ENCODE measurements at regions not wholly inside any gene's neighbourhood (a gene's known extent, or its start where the extent isn't known, plus 50 kb on each side); places are given as distances from the start of the nearest gene placed in this dataset.
A peak's percentile ranks its signal among the peaks of the same experiment; 100 is the strongest.

GRCh38 chr1:73803380-73803779 is 394.6 kb downstream of the LRRIQ3 start:
- no peak for DNase-seq (ENCODE audit: low read depth, low spot score)
- Histone ChIP-seq H3K27ac (no peak overlapping the region), H3K4me3 (no peak overlapping the region), H3K9ac (ENCODE audit: insufficient read length) (no peak overlapping the region), H3K36me3 (ENCODE audit: insufficient read depth, low read length) (no peaks in the 10 kb centered on the region), H3K9me3 (ENCODE audit: low read depth, low read length) (no peaks in the 10 kb centered on the region)
- no peak for TF ChIP-seq EZH2 (IDR thresholded peaks at IDR 0.05)
- TF ChIP-seq FOXP2 (optimal IDR thresholded peaks at IDR 0.05; ENCODE audit: control extremely low read depth, extremely low read length, insufficient read depth): no peak
- no peak for TF ChIP-seq POLR2AphosphoS5 (IDR thresholded peaks at IDR 0.05; ENCODE audit: borderline replicate concordance, low read depth, low read length)

- Histone ChIP-seq H3K9ac (ENCODE audit: insufficient read length) (no peak overlapping the region), H3K36me3 (ENCODE audit: insufficient read depth, low read length) (no peaks in the 10 kb centered on the region), H3K27ac (no peak overlapping the region), H3K4me3 (no peak overlapping the region), H3K9me3 (ENCODE audit: low read depth, low read length) (no peaks in the 10 kb centered on the region)
- DNase-seq (ENCODE audit: low read depth, low spot score): no peak
- no peak for TF ChIP-seq POLR2AphosphoS5 (IDR thresholded peaks at IDR 0.05; ENCODE audit: borderline replicate concordance, low read depth, low read length)
- no peak for TF ChIP-seq EZH2 (IDR thresholded peaks at IDR 0.05)
- no peak for TF ChIP-seq FOXP2 (optimal IDR thresholded peaks at IDR 0.05; ENCODE audit: control extremely low read depth, extremely low read length, insufficient read depth)
Observed at GRCh38 chr1:73801912-73802429, 396.0 kb downstream of the LRRIQ3 start.

DNA sequence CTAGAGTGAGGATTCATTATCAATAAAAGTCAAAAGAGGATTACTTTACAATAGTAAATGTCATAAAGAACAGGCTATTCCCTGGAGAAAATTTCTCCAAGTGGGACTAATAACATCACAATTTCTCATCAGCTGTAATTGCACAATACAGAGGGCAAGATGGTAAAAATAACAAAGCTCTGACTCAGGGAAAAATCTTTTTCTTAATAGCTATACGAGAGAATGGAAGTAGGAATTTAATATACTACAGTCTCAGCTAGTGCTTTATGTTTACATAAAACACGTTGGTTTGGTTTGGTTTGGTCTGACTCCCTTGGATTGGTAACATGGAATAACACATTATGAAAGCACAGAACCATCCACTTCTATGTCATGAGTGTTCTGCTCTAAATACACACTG is 397.6 kb downstream of the LRRIQ3 start:
- no peak for DNase-seq (ENCODE audit: low read depth, low spot score)
- Histone ChIP-seq H3K4me3 (no peak overlapping the region), H3K9ac (ENCODE audit: insufficient read length) (no peak overlapping the region), H3K36me3 (ENCODE audit: insufficient read depth, low read length) (no peaks in the 10 kb centered on the region), H3K27ac (0 out of 2 replicates have a peak overlapping the region, but pooled peaks have one; percentile 1), H3K9me3 (ENCODE audit: low read depth, low read length) (no peaks in the 10 kb centered on the region)
- no peak; the same call in 1 of the 2 replicates for TF ChIP-seq POLR2AphosphoS5 (IDR thresholded peaks at IDR 0.05; ENCODE audit: borderline replicate concordance, low read depth, low read length)
- no peak for TF ChIP-seq FOXP2 (optimal IDR thresholded peaks at IDR 0.05; ENCODE audit: control extremely low read depth, extremely low read length, insufficient read depth)
- no peak for TF ChIP-seq EZH2 (IDR thresholded peaks at IDR 0.05)

GRCh38 chr1:73789965-73790364 is 408.0 kb downstream of the LRRIQ3 start:
- no peak for DNase-seq (ENCODE audit: low read depth, low spot score)
- H3K36me3 ChIP-seq (ENCODE audit: insufficient read depth, low read length): no peaks in the 10 kb centered on the region
- H3K27ac ChIP-seq: no peak overlapping the region
- no peak for TF ChIP-seq EZH2 (IDR thresholded peaks at IDR 0.05)
- no peak for TF ChIP-seq FOXP2 (optimal IDR thresholded peaks at IDR 0.05; ENCODE audit: control extremely low read depth, extremely low read length, insufficient read depth)
- no peak for TF ChIP-seq POLR2AphosphoS5 (IDR thresholded peaks at IDR 0.05; ENCODE audit: borderline replicate concordance, low read depth, low read length)
- H3K4me3 ChIP-seq: no peak overlapping the region
- no peaks in the 10 kb centered on the region for H3K9me3 ChIP-seq (ENCODE audit: low read depth, low read length)
- H3K9ac ChIP-seq (ENCODE audit: insufficient read length): no peak overlapping the region

GRCh38 chr1:73784026-73784425 is 413.9 kb downstream of the LRRIQ3 start:
- Histone ChIP-seq H3K27ac (no peak overlapping the region), H3K9me3 (ENCODE audit: low read depth, low read length) (no peaks in the 10 kb centered on the region), H3K36me3 (ENCODE audit: insufficient read depth, low read length) (no peaks in the 10 kb centered on the region), H3K4me3 (no peak overlapping the region), H3K9ac (ENCODE audit: insufficient read length) (no peak overlapping the region)
- TF ChIP-seq POLR2AphosphoS5 (IDR thresholded peaks at IDR 0.05; ENCODE audit: borderline replicate concordance, low read depth, low read length): no peak
- TF ChIP-seq FOXP2 (optimal IDR thresholded peaks at IDR 0.05; ENCODE audit: control extremely low read depth, extremely low read length, insufficient read depth): no peak
- no peak for TF ChIP-seq EZH2 (IDR thresholded peaks at IDR 0.05)
- no peak for DNase-seq (ENCODE audit: low read depth, low spot score)

DNA sequence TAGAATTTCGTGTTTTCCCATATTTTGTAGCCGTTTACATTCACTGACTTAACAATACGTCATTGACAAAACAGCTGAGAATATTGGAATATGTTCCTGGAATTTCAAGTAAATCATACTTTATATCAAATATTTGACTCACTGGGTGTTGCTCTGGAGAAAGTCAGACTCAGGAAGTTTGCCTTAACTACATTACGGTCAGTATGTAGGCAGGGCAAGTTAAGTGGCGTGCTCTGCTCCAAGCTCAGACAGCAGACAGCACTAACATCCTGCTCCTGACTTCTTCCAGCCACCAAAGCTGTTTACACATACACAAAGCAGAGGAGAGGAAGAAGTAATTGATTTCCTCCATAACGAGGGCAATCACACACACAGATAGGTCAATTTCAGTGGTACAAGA is 414.6 kb downstream of the LRRIQ3 start:
- no peak overlapping the region for H3K27ac ChIP-seq
- TF ChIP-seq EZH2 (IDR thresholded peaks at IDR 0.05) (no peak), POLR2AphosphoS5 (IDR thresholded peaks at IDR 0.05; ENCODE audit: borderline replicate concordance, low read depth, low read length) (no peak), FOXP2 (optimal IDR thresholded peaks at IDR 0.05; ENCODE audit: control extremely low read depth, extremely low read length, insufficient read depth) (no peak)
- no peak overlapping the region for H3K9ac ChIP-seq (ENCODE audit: insufficient read length)
- no peak overlapping the region for H3K4me3 ChIP-seq
- no peak for DNase-seq (ENCODE audit: low read depth, low spot score)
- no peaks in the 10 kb centered on the region for H3K9me3 ChIP-seq (ENCODE audit: low read depth, low read length)
- no peaks in the 10 kb centered on the region for H3K36me3 ChIP-seq (ENCODE audit: insufficient read depth, low read length)

GRCh38 chr1:73782901-73783300 is 415.1 kb downstream of the LRRIQ3 start:
- H3K4me3 ChIP-seq: no peak overlapping the region
- no peak for DNase-seq (ENCODE audit: low read depth, low spot score)
- no peak overlapping the region for H3K9ac ChIP-seq (ENCODE audit: insufficient read length)
- H3K27ac ChIP-seq: no peak overlapping the region
- TF ChIP-seq FOXP2 (optimal IDR thresholded peaks at IDR 0.05; ENCODE audit: control extremely low read depth, extremely low read length, insufficient read depth) (no peak), POLR2AphosphoS5 (IDR thresholded peaks at IDR 0.05; ENCODE audit: borderline replicate concordance, low read depth, low read length) (no peak), EZH2 (IDR thresholded peaks at IDR 0.05) (no peak)
- no peaks in the 10 kb centered on the region for H3K9me3 ChIP-seq (ENCODE audit: low read depth, low read length)
- no peaks in the 10 kb centered on the region for H3K36me3 ChIP-seq (ENCODE audit: insufficient read depth, low read length)

- no peak for DNase-seq (ENCODE audit: low read depth, low spot score)
- Histone ChIP-seq H3K9ac (ENCODE audit: insufficient read length) (no peak overlapping the region), H3K4me3 (no peak overlapping the region), H3K27ac (no peak overlapping the region), H3K36me3 (ENCODE audit: insufficient read depth, low read length) (no peaks in the 10 kb centered on the region), H3K9me3 (ENCODE audit: low read depth, low read length) (no peaks in the 10 kb centered on the region)
- no peak for TF ChIP-seq POLR2AphosphoS5 (IDR thresholded peaks at IDR 0.05; ENCODE audit: borderline replicate concordance, low read depth, low read length)
- no peak for TF ChIP-seq FOXP2 (optimal IDR thresholded peaks at IDR 0.05; ENCODE audit: control extremely low read depth, extremely low read length, insufficient read depth)
- TF ChIP-seq EZH2 (IDR thresholded peaks at IDR 0.05): no peak
Observed at GRCh38 chr1:73781251-73781650, 416.7 kb downstream of the LRRIQ3 start.

- Histone ChIP-seq H3K4me3 (no peak overlapping the region), H3K27ac (no peak overlapping the region), H3K36me3 (ENCODE audit: insufficient read depth, low read length) (no peaks in the 10 kb centered on the region), H3K9me3 (ENCODE audit: low read depth, low read length) (no peaks in the 10 kb centered on the region), H3K9ac (ENCODE audit: insufficient read length) (no peak overlapping the region)
- TF ChIP-seq FOXP2 (optimal IDR thresholded peaks at IDR 0.05; ENCODE audit: control extremely low read depth, extremely low read length, insufficient read depth) (no peak), EZH2 (IDR thresholded peaks at IDR 0.05) (no peak), POLR2AphosphoS5 (IDR thresholded peaks at IDR 0.05; ENCODE audit: borderline replicate concordance, low read depth, low read length) (no peak)
- no peak for DNase-seq (ENCODE audit: low read depth, low spot score)
Observed at GRCh38 chr1:73778471-73778870, 419.5 kb downstream of the LRRIQ3 start.
